GM23338 (cell line): ENCODE measurements at regions not wholly inside any gene's neighbourhood (a gene's known extent, or its start where the extent isn't known, plus 50 kb on each side); places are given as distances from the start of the nearest gene placed in this dataset.

Source experiments
- ATAC-seq: fragments of 200-7000 bp; cut with Tn5 transposase; 3 replicates; pipeline ENCODE4 v1.9.1; 2020
- DNase-seq: peaks from one replicate; pipeline ENCODE4 v3.0.0-alpha.2; 2015; ENCODE audit warnings: low spot score
- H2AFZ ChIP-seq: fragments of 200-600 bp; sonication (generic); 2 replicates; pipeline ENCODE4 v1.8.0; 2016; ENCODE audit warnings: antibody characterized with exemption, mild to moderate bottlenecking, moderate library complexity
- H3F3A ChIP-seq: fragments of 200-600 bp; sonication (generic); replicated peaks from 2 replicates; pipeline ENCODE4 v1.8.0; 2017; ENCODE audit warnings: antibody characterized with exemption, mixed run types, low read depth
- H3K27ac ChIP-seq: fragments of 200-600 bp; sonication (generic); 2 replicates; pipeline ENCODE4 v1.6.1; 2016; ENCODE audit warnings: low read depth
- H3K27me3 ChIP-seq: fragments of 200-600 bp; sonication (generic); 2 replicates; pipeline ENCODE4 v1.8.0; 2016; ENCODE audit warnings: mild to moderate bottlenecking, mixed run types, moderate library complexity; ENCODE audit not compliant: insufficient read depth
- H3K36me3 ChIP-seq: fragments of 200-600 bp; sonication (generic); 2 replicates; pipeline ENCODE4 v1.8.0; 2016; ENCODE audit warnings: mild to moderate bottlenecking; ENCODE audit not compliant: insufficient read depth
- H3K4me1 ChIP-seq: fragments of 200-600 bp; sonication (generic); 2 replicates; pipeline ENCODE4 v1.8.0; 2016; ENCODE audit warnings: mild to moderate bottlenecking, moderate library complexity; ENCODE audit not compliant: insufficient read depth
- H3K4me2 ChIP-seq: fragments of 200-600 bp; sonication (generic); 2 replicates; pipeline ENCODE4 v1.7.1; 2017; ENCODE audit warnings: mixed run types
- H3K4me3 ChIP-seq: fragments of 200-600 bp; sonication (generic); 2 replicates; pipeline ENCODE4 v1.6.1; 2016; ENCODE audit warnings: mixed run types
- H3K79me2 ChIP-seq: fragments of 200-600 bp; sonication (generic); replicated peaks from 2 replicates; pipeline ENCODE4 v1.8.0; 2017; ENCODE audit warnings: mild to moderate bottlenecking; ENCODE audit not compliant: insufficient read depth
- H3K9me2 ChIP-seq: fragments of 200-600 bp; sonication (generic); 2 replicates; pipeline ENCODE4 v1.8.0; 2017; ENCODE audit not compliant: insufficient read depth
- H4K20me1 ChIP-seq: fragments of 200-600 bp; sonication (generic); replicated peaks from 2 replicates; pipeline ENCODE4 v1.8.0; 2017; ENCODE audit warnings: mild to moderate bottlenecking; ENCODE audit not compliant: insufficient read depth
- H3K27ac Mint-ChIP-seq: 2 replicates; pipeline ENCODE4 v1.8.0; 2020; ENCODE audit warnings: inconsistent platforms, mild to moderate bottlenecking, moderate library complexity, mixed read lengths
- H3K27me3 Mint-ChIP-seq: 3 replicates; pipeline ENCODE4 v1.8.0; 2022; ENCODE audit warnings: low read depth, mild to moderate bottlenecking, moderate library complexity, mixed read lengths, inconsistent platforms; ENCODE audit not compliant: insufficient read depth, poor library complexity
- H3K36me3 Mint-ChIP-seq: 3 replicates; pipeline ENCODE4 v1.8.0; 2021; ENCODE audit warnings: low read depth, mild to moderate bottlenecking, inconsistent platforms, moderate library complexity, mixed read lengths
- H3K4me1 Mint-ChIP-seq: 3 replicates; pipeline ENCODE4 v1.8.0; 2020; ENCODE audit warnings: mild to moderate bottlenecking, inconsistent platforms, mixed read lengths
- H3K4me3 Mint-ChIP-seq: 3 replicates; pipeline ENCODE4 v1.8.0; 2021; ENCODE audit warnings: moderate library complexity, mild to moderate bottlenecking, inconsistent platforms, mixed read lengths
- H3K9me3 Mint-ChIP-seq: 3 replicates; pipeline ENCODE4 v1.8.0; 2020; ENCODE audit warnings: moderate library complexity, mild to moderate bottlenecking, inconsistent platforms, mixed read lengths
- CREB1 ChIP-seq: fragments of 250-450 bp; sonication (Bioruptor Pico); IDR thresholded peaks from 2 replicates; pipeline ENCODE4 v1.5.0; 2020; ENCODE audit warnings: low read depth, mild to moderate bottlenecking, moderate library complexity
- CTCF ChIP-seq, 2 experiments: fragments of 200-600 bp in 1 of 2; sonication (generic) in 1 of 2; conservative IDR thresholded peaks; 2 replicates each; pipeline versions ENCODE4 v1.5.1 to v1.6.1; 2016 to 2017; ENCODE audit warnings: antibody characterized with exemption in 2 of 2, low read depth in 2 of 2, mild to moderate bottlenecking in 2 of 2, moderate library complexity in 1 of 2
- EZH2 ChIP-seq: fragments of 200-600 bp; sonication (generic); IDR thresholded peaks from one replicate; pipeline ENCODE4 v1.8.0; 2017; ENCODE audit warnings: antibody characterized with exemption, mild to moderate bottlenecking, low read depth; ENCODE audit not compliant: unreplicated experiment
- EZH2phosphoT487 ChIP-seq: fragments of 200-600 bp; sonication (generic); IDR thresholded peaks from one replicate; pipeline ENCODE4 v1.8.1; 2018; ENCODE audit warnings: antibody characterized with exemption; ENCODE audit not compliant: unreplicated experiment
- JUNB ChIP-seq: IDR thresholded peaks from one replicate; pipeline ENCODE4 v1.6.1; 2016; ENCODE audit warnings: antibody characterized with exemption; ENCODE audit not compliant: unreplicated experiment
- NANOG ChIP-seq: IDR thresholded peaks from 2 replicates; pipeline ENCODE4 v1.6.1; 2016; ENCODE audit warnings: antibody characterized with exemption, borderline replicate concordance
- POLR2AphosphoS5 ChIP-seq: IDR thresholded peaks from 2 replicates; pipeline ENCODE4 v1.6.1; 2016; ENCODE audit warnings: antibody characterized with exemption, low read depth
- STAT1 ChIP-seq: IDR thresholded peaks from one replicate; pipeline ENCODE4 v1.6.1; 2016; ENCODE audit warnings: antibody characterized with exemption; ENCODE audit not compliant: unreplicated experiment
- ZNF114 ChIP-seq: fragments of 250-450 bp; sonication (Bioruptor Pico); IDR thresholded peaks from 2 replicates; pipeline ENCODE4 v1.5.0; 2020; ENCODE audit warnings: mild to moderate bottlenecking, moderate library complexity
- ZNF331 ChIP-seq: fragments of 250-450 bp; sonication (Bioruptor Pico); IDR thresholded peaks from 2 replicates; pipeline ENCODE4 v1.5.0; 2020; ENCODE audit warnings: low read depth, mild to moderate bottlenecking, moderate library complexity
- TF ChIP-seq, protein P1 (sequence below): fragments of 250-450 bp; sonication (Bioruptor Pico); IDR thresholded peaks from 2 replicates; pipeline ENCODE4 v1.5.0; 2020; ENCODE audit warnings: mild to moderate bottlenecking, moderate library complexity
- TF ChIP-seq, protein P2 (sequence below): IDR thresholded peaks from one replicate; pipeline ENCODE4 v1.6.1; 2018; ENCODE audit warnings: antibody characterized with exemption; ENCODE audit not compliant: unreplicated experiment
- TF ChIP-seq, protein P3 (sequence below): IDR thresholded peaks from 2 replicates; pipeline ENCODE4 v1.6.1; 2016; ENCODE audit warnings: antibody characterized with exemption

- ATAC-seq (no peak), DNase-seq (no peak)
- H3K79me2 ChIP-seq: no peaks in the 10 kb centered on the region
- H3K4me3 ChIP-seq: no peak overlapping the region
- no peaks in the 10 kb centered on the region for H3K36me3 ChIP-seq
- no peaks in the 10 kb centered on the region for H3K4me1 ChIP-seq
- H3K4me1 Mint-ChIP-seq: no peaks in the 10 kb centered on the region
- no peaks in the 10 kb centered on the region for H3K27me3 Mint-ChIP-seq
- TF ChIP-seq CTCF (conservative IDR thresholded peaks at IDR 0.05; ENCODE audit: low read depth in 2 of 2): no peak
- TF ChIP-seq, protein P1, sequence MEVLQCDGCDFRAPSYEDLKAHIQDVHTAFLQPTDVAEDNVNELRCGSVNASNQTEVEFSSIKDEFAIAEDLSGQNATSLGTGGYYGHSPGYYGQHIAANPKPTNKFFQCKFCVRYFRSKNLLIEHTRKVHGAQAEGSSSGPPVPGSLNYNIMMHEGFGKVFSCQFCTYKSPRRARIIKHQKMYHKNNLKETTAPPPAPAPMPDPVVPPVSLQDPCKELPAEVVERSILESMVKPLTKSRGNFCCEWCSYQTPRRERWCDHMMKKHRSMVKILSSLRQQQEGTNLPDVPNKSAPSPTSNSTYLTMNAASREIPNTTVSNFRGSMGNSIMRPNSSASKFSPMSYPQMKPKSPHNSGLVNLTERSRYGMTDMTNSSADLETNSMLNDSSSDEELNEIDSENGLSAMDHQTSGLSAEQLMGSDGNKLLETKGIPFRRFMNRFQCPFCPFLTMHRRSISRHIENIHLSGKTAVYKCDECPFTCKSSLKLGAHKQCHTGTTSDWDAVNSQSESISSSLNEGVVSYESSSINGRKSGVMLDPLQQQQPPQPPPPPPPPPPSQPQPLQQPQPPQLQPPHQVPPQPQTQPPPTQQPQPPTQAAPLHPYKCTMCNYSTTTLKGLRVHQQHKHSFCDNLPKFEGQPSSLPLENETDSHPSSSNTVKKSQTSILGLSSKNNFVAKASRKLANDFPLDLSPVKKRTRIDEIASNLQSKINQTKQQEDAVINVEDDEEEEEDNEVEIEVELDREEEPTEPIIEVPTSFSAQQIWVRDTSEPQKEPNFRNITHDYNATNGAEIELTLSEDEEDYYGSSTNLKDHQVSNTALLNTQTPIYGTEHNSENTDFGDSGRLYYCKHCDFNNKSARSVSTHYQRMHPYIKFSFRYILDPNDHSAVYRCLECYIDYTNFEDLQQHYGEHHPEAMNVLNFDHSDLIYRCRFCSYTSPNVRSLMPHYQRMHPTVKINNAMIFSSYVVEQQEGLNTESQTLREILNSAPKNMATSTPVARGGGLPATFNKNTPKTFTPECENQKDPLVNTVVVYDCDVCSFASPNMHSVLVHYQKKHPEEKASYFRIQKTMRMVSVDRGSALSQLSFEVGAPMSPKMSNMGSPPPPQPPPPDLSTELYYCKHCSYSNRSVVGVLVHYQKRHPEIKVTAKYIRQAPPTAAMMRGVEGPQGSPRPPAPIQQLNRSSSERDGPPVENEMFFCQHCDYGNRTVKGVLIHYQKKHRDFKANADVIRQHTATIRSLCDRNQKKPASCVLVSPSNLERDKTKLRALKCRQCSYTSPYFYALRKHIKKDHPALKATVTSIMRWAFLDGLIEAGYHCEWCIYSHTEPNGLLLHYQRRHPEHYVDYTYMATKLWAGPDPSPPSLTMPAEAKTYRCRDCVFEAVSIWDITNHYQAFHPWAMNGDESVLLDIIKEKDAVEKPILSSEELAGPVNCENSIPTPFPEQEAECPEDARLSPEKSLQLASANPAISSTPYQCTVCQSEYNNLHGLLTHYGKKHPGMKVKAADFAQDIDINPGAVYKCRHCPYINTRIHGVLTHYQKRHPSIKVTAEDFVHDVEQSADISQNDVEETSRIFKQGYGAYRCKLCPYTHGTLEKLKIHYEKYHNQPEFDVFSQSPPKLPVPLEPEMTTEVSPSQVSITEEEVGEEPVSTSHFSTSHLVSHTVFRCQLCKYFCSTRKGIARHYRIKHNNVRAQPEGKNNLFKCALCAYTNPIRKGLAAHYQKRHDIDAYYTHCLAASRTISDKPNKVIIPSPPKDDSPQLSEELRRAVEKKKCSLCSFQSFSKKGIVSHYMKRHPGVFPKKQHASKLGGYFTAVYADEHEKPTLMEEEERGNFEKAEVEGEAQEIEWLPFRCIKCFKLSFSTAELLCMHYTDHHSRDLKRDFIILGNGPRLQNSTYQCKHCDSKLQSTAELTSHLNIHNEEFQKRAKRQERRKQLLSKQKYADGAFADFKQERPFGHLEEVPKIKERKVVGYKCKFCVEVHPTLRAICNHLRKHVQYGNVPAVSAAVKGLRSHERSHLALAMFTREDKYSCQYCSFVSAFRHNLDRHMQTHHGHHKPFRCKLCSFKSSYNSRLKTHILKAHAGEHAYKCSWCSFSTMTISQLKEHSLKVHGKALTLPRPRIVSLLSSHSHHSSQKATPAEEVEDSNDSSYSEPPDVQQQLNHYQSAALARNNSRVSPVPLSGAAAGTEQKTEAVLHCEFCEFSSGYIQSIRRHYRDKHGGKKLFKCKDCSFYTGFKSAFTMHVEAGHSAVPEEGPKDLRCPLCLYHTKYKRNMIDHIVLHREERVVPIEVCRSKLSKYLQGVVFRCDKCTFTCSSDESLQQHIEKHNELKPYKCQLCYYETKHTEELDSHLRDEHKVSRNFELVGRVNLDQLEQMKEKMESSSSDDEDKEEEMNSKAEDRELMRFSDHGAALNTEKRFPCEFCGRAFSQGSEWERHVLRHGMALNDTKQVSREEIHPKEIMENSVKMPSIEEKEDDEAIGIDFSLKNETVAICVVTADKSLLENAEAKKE: no peak
- TF ChIP-seq EZH2: no peak
- no peak for TF ChIP-seq ZNF114 (CRISPR knock-in tag)
- TF ChIP-seq, protein P2, sequence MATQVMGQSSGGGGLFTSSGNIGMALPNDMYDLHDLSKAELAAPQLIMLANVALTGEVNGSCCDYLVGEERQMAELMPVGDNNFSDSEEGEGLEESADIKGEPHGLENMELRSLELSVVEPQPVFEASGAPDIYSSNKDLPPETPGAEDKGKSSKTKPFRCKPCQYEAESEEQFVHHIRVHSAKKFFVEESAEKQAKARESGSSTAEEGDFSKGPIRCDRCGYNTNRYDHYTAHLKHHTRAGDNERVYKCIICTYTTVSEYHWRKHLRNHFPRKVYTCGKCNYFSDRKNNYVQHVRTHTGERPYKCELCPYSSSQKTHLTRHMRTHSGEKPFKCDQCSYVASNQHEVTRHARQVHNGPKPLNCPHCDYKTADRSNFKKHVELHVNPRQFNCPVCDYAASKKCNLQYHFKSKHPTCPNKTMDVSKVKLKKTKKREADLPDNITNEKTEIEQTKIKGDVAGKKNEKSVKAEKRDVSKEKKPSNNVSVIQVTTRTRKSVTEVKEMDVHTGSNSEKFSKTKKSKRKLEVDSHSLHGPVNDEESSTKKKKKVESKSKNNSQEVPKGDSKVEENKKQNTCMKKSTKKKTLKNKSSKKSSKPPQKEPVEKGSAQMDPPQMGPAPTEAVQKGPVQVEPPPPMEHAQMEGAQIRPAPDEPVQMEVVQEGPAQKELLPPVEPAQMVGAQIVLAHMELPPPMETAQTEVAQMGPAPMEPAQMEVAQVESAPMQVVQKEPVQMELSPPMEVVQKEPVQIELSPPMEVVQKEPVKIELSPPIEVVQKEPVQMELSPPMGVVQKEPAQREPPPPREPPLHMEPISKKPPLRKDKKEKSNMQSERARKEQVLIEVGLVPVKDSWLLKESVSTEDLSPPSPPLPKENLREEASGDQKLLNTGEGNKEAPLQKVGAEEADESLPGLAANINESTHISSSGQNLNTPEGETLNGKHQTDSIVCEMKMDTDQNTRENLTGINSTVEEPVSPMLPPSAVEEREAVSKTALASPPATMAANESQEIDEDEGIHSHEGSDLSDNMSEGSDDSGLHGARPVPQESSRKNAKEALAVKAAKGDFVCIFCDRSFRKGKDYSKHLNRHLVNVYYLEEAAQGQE: no peak
- no peak for TF ChIP-seq ZNF331 (CRISPR knock-in tag)
- TF ChIP-seq JUNB: no peak
- TF ChIP-seq CREB1 (CRISPR knock-in tag): no peak
- TF ChIP-seq, protein P3, sequence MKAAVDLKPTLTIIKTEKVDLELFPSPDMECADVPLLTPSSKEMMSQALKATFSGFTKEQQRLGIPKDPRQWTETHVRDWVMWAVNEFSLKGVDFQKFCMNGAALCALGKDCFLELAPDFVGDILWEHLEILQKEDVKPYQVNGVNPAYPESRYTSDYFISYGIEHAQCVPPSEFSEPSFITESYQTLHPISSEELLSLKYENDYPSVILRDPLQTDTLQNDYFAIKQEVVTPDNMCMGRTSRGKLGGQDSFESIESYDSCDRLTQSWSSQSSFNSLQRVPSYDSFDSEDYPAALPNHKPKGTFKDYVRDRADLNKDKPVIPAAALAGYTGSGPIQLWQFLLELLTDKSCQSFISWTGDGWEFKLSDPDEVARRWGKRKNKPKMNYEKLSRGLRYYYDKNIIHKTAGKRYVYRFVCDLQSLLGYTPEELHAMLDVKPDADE: no peak
- TF ChIP-seq NANOG: no peak
- TF ChIP-seq POLR2AphosphoS5: no peak
- no peak for TF ChIP-seq EZH2phosphoT487
- TF ChIP-seq STAT1: no peak
- H3K27ac ChIP-seq: no peak overlapping the region
- H2AFZ ChIP-seq: no peak overlapping the region
- H4K20me1 ChIP-seq: no peaks in the 10 kb centered on the region
- H3K4me3 Mint-ChIP-seq: no peak overlapping the region
- no peak overlapping the region for H3K27ac Mint-ChIP-seq
- H3K36me3 Mint-ChIP-seq: no peaks in the 10 kb centered on the region
- H3K9me3 Mint-ChIP-seq: no peaks in the 10 kb centered on the region
- 0 out of 2 replicates have a peak, but pooled peaks cover 4% of the 10 kb centered on the region for H3K9me2 ChIP-seq
- no peaks in the 10 kb centered on the region for H3F3A ChIP-seq
- no peak overlapping the region for H3K4me2 ChIP-seq
- H3K27me3 ChIP-seq: no peaks in the 10 kb centered on the region
Measured at GRCh38 chr6:25170640-25171039, 108.5 kb upstream of the CARMIL1 start.
